Fibroblast of lung (primary cell): ENCODE measurements at regions not wholly inside any gene's neighbourhood (a gene's known extent, or its start where the extent isn't known, plus 50 kb on each side); places are given as distances from the start of the nearest gene placed in this dataset.

ENCODE experiments used
- EZH2 ChIP-seq: IDR thresholded peaks from 2 replicates; pipeline ENCODE4 v1.5.1; 2012; ENCODE audit warnings: low read length, control low read depth, mild to moderate bottlenecking; ENCODE audit errors: missing control alignments
- TF ChIP-seq, protein P1 (sequence below), 2 donors: IDR thresholded peaks in 1 of 2; conservative IDR thresholded peaks in 1 of 2; 1 replicate in 1 of 2; 2 replicates in 1 of 2; pipeline ENCODE4 v1.5.1; 2011 to 2012; ENCODE audit warnings: low read length in 2 of 2, control low read depth in 1 of 2, inconsistent platforms in 1 of 2, low read depth in 1 of 2, mild to moderate bottlenecking in 1 of 2

DNA sequence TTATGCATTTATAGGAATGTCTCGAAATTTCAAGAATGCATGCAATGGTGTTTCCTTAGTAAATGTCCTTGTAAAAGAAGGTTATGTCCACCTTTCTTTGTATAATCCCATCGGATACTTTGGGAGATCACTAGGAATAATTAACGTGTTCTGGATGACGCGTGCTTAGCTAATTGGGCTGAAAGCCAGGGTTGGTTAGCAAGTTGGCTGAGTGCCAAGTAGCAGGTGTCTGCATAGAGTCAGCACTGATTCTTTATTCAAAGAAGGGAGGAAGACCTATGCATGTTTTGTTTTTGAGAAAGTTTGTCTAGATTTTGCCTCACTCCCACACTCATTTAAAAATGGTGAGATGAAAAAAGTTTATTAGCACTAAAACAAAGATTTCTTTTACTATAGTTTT is 144.6 kb downstream of the SOX3 start:
- TF ChIP-seq EZH2: no peak
- TF ChIP-seq, protein P1, sequence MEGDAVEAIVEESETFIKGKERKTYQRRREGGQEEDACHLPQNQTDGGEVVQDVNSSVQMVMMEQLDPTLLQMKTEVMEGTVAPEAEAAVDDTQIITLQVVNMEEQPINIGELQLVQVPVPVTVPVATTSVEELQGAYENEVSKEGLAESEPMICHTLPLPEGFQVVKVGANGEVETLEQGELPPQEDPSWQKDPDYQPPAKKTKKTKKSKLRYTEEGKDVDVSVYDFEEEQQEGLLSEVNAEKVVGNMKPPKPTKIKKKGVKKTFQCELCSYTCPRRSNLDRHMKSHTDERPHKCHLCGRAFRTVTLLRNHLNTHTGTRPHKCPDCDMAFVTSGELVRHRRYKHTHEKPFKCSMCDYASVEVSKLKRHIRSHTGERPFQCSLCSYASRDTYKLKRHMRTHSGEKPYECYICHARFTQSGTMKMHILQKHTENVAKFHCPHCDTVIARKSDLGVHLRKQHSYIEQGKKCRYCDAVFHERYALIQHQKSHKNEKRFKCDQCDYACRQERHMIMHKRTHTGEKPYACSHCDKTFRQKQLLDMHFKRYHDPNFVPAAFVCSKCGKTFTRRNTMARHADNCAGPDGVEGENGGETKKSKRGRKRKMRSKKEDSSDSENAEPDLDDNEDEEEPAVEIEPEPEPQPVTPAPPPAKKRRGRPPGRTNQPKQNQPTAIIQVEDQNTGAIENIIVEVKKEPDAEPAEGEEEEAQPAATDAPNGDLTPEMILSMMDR (conservative IDR thresholded peaks at IDR 0.05 in 1 of 2, IDR thresholded peaks at IDR 0.05 in 1 of 2; ENCODE audit: low read depth in 1 of 2, low read length in 2 of 2): no peak
